ENCODE measurements at regions not wholly inside any gene's neighbourhood (a gene's known extent, or its start where the extent isn't known, plus 50 kb on each side); places are given as distances from the start of the nearest gene placed in this dataset.

DNA sequence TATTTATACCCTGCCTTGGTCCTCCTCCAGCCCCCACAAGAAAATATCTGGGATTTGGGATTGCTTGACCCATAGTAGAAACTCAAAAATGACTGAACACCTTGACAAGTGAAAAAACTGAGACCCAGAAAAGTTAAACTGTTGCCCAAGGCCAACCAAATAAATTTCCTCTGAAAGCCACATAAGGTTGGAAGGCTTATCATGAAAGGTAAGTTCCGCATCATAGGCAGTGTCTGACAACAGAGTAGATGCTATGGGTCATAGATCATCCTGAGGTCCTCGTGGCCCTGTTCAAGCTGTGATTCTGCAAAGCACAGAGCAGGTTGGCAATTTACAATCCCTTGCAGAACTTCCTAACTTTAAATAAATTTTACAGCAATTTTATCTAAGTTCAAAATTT lies 140.8 kb upstream of the TSC22D2 start:
- DNase-seq (ENCODE audit: low spot score) = no peak

- DNase-seq (ENCODE audit: low spot score) = no peak
Measured at GRCh38 chr3:150265305-150265704, 142.8 kb upstream of the TSC22D2 start.

DNA sequence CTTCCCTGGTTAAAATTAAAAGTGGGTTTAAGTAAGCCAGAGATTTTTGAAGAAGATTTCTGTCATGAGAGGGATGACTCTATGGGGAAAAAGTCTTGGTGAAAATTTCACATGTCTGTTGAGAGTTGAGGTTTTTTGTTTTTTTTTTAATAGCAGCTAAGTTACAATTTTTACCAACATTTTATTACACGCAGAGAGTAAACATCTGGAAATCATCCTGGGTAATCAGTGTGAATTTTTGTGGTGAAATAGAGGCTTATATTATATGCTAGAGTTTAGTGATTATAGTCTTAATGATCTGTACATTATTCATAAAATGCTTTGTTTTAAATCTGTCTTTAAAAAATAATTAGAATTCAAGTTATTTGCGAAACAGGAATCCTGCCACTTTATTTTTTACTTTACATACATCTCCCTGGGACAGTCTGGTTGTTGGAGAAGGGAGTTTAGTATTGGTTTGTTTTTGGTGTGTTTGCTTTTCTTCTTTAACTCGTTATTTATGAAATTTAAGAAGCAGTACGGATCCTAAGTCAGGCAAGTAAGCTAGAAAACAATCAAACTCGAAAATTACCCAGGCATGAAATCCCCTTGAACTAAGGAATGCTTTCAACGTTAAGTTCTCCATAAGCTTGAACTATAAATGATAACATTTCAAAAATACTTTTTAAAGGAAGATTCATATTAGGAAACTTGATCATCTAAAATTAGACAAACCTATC lies 143.4 kb upstream of the TSC22D2 start:
- no peak for DNase-seq (ENCODE audit: low spot score)

- no peak for DNase-seq (ENCODE audit: low spot score)
Measured at GRCh38 chr3:150261958-150262357, 146.1 kb upstream of the TSC22D2 start.

- no peak for DNase-seq (ENCODE audit: low spot score)
Measured at GRCh38 chr3:150261418-150261817, 146.7 kb upstream of the TSC22D2 start.

DNA sequence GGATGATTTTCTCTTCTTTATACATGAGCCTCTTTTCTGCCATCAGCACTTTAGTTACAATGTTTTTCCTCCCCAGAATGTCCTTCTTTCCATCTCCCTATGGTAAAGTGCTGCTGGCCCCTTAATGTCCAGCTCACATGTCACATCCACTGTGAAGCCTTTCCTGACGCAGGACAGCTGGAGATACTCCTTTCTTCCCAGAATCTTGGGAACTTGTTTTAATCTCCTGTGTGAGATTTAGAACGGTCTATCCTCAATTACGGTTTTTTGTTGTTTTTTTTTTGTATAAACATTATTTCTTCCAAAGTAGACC lies 147.7 kb upstream of the TSC22D2 start:
- DNase-seq (ENCODE audit: low spot score) = no peak

GRCh38 chr3:150259526-150260397 lies 148.3 kb upstream of the TSC22D2 start:
- no peak for DNase-seq (ENCODE audit: low spot score)

DNA sequence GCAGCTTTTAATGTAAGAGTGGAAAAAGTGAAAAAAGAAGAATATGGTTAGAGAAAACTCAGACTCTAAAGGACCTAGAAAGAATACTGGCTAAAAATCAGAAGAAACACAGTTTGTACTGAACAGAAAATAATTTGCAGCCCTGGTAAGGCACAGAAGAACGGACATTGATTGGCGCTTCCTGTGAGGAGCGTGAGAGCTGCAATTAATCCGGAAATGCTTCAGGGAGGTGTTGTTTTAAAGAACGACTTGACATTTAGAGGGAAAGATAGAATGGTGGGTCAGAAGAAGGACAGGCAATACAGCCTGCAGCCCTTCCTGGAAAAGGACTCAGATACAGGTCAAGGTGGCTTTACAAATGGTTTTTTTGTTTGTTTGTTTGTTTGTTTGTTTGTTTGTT lies 151.3 kb upstream of the TSC22D2 start:
- no peak for DNase-seq (ENCODE audit: low spot score)

- DNase-seq (ENCODE audit: low spot score) = no peak
Measured at GRCh38 chr3:150256318-150256717, 151.8 kb upstream of the TSC22D2 start.

- DNase-seq (ENCODE audit: low spot score) = no peak
Measured at GRCh38 chr3:150255826-150256225, 152.3 kb upstream of the TSC22D2 start.

DNA sequence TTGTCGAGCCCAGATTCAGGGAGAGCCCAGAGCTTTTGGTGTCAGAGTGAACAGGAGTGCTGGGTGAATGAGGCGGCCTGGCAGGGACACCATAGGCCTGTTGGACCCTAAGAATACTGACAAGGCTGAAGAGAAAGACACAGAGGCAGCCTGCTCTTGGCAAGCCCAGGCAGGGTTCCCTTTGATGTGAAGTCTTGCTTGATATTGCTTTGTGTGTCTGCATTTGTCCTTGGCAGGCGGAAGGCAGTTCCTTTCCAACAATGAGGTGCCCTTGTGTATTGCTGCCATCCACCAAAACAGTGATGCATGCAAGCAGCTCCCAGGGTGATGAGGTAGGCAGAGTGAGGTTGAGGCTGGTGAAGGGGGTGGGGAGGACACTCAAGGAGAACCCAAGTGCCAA lies 152.7 kb upstream of the TSC22D2 start:
- DNase-seq (ENCODE audit: low spot score) = no peak

DNA sequence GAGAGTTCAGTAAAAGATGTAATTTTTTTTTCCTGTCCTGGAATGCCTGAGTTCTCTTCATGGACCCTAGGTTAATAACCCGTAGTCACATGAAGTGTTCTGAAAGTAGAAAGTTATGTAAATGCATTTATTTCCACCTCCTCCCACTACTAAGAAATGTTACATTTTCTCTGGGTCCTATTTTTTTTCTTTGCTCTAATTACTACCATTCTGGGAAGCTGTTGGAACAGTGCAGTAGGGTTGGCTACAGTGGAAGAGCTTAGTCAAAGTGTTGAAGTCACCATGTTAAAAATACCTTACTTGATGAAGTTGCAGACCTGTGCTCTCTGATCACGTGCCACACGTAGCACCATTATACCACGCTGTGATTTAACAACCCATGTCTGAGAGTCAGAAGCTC lies 153.8 kb upstream of the TSC22D2 start:
- DNase-seq (ENCODE audit: low spot score) = no peak

DNA sequence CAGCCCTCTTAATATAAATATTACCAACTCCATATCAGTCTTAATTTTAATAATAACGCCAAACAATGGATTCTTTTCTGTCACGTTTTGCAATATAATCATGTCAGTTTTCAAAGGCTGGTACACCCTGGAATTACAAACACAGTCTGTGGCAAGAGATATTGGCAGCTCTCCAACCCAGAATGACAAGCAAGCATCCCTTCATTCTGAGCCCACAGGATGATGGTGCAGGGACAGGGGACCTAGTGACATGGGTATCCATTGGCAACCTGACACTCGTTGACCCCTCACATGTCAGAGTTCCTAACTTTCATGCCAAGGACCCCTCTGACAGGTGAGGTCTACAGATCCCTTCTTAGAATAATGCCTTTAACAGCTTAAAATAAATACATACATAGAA lies 154.5 kb upstream of the TSC22D2 start:
- DNase-seq (ENCODE audit: low spot score) = no peak

DNA sequence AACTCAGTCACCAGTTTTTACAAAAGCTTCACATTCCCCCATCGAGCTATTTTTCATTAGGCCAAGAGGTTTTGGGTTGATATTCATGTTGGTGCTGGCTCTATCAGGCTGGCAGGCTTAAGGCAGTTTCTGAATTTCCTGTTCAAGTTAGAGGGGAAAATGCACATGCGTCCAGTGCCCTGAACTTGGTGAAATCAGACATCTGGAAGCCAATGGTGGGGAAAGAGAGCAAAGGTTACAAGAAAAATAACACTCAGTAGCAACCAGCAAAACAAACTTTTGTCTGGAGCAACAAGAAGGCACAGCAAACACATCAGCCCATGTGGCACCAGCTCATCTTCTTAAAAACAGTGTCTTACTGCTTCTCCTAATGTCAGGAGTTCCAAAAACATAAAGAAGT lies 155.6 kb upstream of the TSC22D2 start:
- DNase-seq (ENCODE audit: low spot score) = no peak

DNA sequence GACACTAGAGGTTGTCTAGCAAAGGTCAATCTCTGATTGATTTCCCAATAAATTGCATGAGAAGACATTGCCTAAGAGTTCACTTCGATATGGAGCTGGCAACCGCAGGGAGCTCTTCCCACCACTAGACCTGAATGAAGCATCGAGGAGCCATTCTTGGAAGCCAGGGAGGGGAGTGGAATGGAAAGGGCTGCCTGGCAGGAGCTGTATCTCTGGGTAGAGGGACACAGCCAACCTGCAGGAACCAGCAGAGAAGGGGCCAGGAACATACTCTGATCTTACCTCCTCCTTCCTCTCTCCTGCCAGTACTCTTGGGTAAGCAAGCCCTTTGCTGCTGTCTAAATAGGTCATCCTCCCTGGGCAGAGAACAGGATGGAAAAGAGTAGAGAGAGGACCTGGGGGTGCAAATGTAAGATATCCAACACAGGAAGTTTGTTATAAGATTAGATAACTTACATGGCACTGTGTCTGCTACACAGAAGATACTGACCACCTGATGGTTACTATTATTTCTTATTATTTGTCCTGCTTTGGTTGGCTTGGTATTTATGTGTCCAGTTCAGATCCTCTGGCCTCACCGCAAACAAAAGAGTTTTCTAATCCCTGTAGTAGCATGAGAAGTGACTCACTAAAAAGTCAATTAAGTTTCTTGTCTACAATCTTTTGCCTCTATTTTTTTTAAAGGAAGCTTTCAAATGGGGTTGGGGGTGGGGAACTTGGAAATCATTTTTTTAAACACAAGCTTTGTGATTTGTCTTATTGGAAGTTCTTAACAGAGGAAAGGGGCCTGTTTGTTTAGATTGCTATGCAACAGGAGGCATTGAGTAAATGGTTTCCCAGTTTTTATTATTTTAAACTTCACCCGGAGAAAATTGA lies 156.7 kb upstream of the TSC22D2 start:
- no peak for DNase-seq (ENCODE audit: low spot score)

GRCh38 chr3:150249779-150250470 lies 158.2 kb upstream of the TSC22D2 start:
- peak; percentile 37 for DNase-seq (ENCODE audit: low spot score)

- no peak for DNase-seq (ENCODE audit: low spot score)
Measured at GRCh38 chr3:150248888-150249681, 159.0 kb upstream of the TSC22D2 start.

GRCh38 chr3:150248116-150248887 lies 159.8 kb upstream of the TSC22D2 start:
- no peak for DNase-seq (ENCODE audit: low spot score)

DNA sequence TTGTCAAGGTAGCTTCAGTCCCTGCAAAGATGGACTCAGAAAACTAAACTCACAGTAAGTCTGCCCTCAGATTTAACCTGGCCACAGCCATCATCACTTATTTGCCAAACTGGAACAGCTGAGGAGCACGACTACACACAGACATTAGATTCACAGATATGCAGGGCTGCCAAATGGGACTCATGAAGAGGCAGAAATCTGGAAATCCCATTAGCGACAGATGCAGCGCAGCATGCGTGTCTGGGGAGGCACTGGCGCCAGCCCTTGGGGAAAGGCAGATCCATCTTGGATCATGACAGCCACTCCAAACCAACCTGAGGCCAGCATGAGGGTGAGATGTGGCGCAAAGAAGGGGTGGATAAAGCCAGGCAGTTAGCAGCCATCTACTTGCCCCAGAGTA lies 160.7 kb upstream of the TSC22D2 start:
- peak; percentile 84 for DNase-seq (ENCODE audit: low spot score)

DNA sequence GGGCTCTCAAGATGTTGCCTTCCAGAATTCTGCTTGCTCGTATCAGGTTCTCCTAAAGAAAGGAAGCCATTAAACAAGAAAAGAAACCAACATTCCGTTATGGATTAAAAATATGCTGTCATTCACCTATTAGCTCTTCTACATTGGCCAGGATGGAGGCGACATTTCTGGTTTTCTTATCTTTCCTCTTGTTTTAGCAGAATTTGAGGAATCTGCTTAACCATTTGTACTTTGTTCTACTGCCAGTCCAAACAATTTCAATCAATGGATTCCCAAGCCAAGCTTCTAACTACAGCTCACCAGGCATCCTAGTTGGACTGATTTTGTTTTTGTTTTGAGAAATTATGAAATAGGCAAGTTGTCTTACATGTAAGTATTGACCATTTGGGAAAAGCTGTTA lies 164.6 kb upstream of the TSC22D2 start:
- no peak for DNase-seq (ENCODE audit: low spot score)

Data from SK-N-DZ (cell line).